Colon (tissue), 2 donors: ENCODE measurements at regions not wholly inside any gene's neighbourhood (a gene's known extent, or its start where the extent isn't known, plus 50 kb on each side); places are given as distances from the start of the nearest gene placed in this dataset.
"Not testable (repeated sequence)": the region's sequence is repeated elsewhere in the genome, so short reads cannot be mapped to it uniquely, and the experiment has no call there.

ENCODE experiments used
- FAIRE-seq: peaks from 2 replicates; lab custom pipeline; 2012; peaks lifted over from hg19 to GRCh38; lab: Jason Lieb, UNC
- donor health status: control.
- donor health status: control.

GRCh38 chr10:57959318-57960006, 308.2 kb downstream of the IPMK start:
- no peak for FAIRE-seq

GRCh38 chr10:57955076-57955475, 312.6 kb downstream of the IPMK start:
- FAIRE-seq: no peak

- FAIRE-seq: no peak
Observed at GRCh38 chr10:57952741-57953140, 315.0 kb downstream of the IPMK start.

GRCh38 chr10:57950442-57950974, 317.2 kb downstream of the IPMK start:
- FAIRE-seq: no peak

GRCh38 chr10:57948796-57949195, 318.9 kb downstream of the IPMK start:
- FAIRE-seq: no peak

- FAIRE-seq: no peak
Observed at GRCh38 chr10:57946833-57947232, 320.9 kb downstream of the IPMK start.

GRCh38 chr10:57943701-57944100, 324.0 kb downstream of the IPMK start:
- FAIRE-seq: no peak

GRCh38 chr10:57925045-57925444, 342.6 kb downstream of the IPMK start:
- FAIRE-seq: no peak

GRCh38 chr10:57921140-57921539, 346.6 kb downstream of the IPMK start:
- FAIRE-seq: no peak

GRCh38 chr10:57919864-57920263, 347.8 kb downstream of the IPMK start:
- peak; percentile 36 for FAIRE-seq

GRCh38 chr10:57917019-57917418, 350.7 kb downstream of the IPMK start:
- FAIRE-seq: no peak

- FAIRE-seq: no peak
Observed at GRCh38 chr10:57905861-57906260, 361.8 kb downstream of the IPMK start.

- FAIRE-seq: no peak
Observed at GRCh38 chr10:57905010-57905409, 362.7 kb downstream of the IPMK start.

- FAIRE-seq: no peak
Observed at GRCh38 chr10:57898231-57898630, 369.5 kb downstream of the IPMK start.

- no peak for FAIRE-seq
Observed at GRCh38 chr10:57897611-57898010, 370.1 kb downstream of the IPMK start.

GRCh38 chr10:57894361-57894760, 373.3 kb downstream of the IPMK start:
- no peak for FAIRE-seq

GRCh38 chr10:57891201-57892006, 376.3 kb downstream of the IPMK start:
- FAIRE-seq: no peak

GRCh38 chr10:57890691-57891090, 377.0 kb downstream of the IPMK start:
- FAIRE-seq: no peak

GRCh38 chr10:57885618-57885968, 382.1 kb downstream of the IPMK start:
- not testable (repeated sequence) for FAIRE-seq

- FAIRE-seq: no peak
Observed at GRCh38 chr10:57884965-57885617, 382.6 kb downstream of the IPMK start.

- FAIRE-seq: no peak
Observed at GRCh38 chr10:57884407-57884806, 383.3 kb downstream of the IPMK start.

- no peak for FAIRE-seq
Observed at GRCh38 chr10:57880446-57881227, 387.1 kb downstream of the IPMK start.
